GM19193 (cell line): ENCODE measurements at regions not wholly inside any gene's neighbourhood (a gene's known extent, or its start where the extent isn't known, plus 50 kb on each side); places are given as distances from the start of the nearest gene placed in this dataset.

Experiments
- POLR2A ChIP-seq: IDR thresholded peaks from 4 replicates; pipeline ENCODE4 v1.6.1; 2011; ENCODE audit not compliant: insufficient read depth, insufficient read length; ENCODE audit errors: extremely low read depth

DNA sequence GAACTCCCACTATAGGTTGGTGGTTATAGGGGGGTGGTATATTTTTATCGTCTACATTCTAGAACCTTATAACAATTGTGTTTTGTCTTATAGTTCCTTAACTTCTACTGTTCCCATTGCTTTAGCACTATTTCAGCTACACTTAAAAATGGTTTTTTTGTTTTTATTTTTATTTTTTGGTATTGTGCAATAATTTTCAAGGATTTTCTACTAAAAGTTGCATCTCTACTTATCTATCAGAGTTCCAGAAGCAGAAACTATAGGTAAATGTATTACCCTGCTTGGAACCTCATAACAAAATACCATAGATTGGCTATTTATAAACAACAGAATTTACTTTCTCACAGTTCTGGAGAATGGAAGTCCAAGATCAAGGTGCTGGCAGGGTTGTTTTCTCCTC lies 981.6 kb upstream of the CNTNAP5 start:
- TF ChIP-seq POLR2A, result no peak

DNA sequence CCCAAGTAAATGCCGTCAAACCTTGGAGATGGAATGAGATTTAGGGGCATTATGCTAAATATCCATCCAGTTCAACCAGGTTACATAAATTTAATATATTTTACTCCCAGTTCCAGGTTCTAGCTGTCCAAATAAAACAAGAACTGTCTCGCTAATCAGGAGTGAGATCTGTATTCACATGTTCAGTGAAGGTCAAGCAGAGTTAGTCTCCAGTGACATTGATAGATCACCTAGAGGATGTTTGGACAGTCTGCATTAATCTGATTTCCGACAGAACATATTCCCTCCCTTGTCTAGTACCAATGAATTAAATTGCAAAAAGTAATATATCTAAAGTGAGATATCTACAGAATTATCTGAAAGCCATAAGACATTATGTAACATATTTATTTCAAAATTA lies 979.4 kb upstream of the CNTNAP5 start:
- TF ChIP-seq POLR2A, result no peak

GRCh38 chr2:123047186-123047585 lies 977.9 kb upstream of the CNTNAP5 start:
- no peak for TF ChIP-seq POLR2A

DNA sequence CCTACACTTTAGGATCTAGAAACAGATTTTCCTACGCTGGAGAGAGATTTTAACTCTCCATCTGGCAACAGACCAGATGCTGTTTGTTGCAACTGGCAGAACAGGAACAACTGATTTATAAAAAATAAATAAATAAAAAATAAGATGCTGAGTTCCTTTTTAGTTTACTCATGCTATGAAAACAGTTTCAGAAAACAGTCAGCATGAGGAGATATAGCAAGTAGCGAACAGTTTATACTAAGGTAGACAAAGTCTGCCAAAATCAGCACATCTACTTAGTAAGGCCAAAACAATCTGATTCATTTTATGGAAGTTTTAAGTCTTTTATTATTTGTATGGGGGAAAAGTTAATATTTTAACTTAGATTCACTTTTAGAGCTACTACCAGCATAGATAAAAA lies 974.0 kb upstream of the CNTNAP5 start:
- no peak for TF ChIP-seq POLR2A

DNA sequence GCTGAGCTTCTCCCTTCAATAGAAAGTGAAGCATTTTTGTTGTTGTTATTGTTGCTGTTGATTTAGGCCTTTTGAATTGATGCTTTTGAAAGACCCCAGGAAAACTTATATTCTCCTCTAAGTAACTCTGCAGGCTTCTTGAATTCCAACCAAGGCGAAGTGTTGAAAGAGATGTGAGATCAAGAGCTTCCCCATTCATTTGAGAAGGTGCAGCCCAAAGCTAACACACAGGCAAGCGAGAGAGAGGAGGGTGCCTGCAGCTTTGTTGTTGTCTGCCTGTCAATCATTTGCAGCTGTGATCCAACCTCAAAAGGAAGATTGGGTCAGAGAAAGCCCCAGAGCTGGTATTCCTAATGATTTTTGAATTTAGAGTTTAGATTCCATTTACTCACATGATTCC lies 963.6 kb upstream of the CNTNAP5 start:
- no peak for TF ChIP-seq POLR2A

DNA sequence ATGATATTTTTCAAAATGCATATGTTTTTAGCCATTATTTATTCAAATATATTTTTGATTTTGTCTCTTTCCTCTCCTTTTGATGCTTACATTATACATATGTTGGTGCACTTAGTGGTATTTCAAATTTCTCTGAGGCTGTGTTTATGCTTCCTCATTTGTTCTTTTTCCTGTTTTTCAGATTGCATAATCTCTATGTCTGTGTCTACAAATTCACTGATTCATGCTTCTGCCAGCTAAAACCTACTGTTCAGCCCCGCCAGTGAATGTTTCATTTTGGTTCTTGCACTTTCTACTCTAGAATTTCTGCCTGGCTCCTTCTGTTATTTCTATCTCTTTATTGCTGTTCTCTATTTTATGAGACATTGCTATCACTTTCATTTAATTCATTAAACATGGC lies 951.7 kb upstream of the CNTNAP5 start:
- TF ChIP-seq POLR2A, result no peak

- no peak for TF ChIP-seq POLR2A
Observed at GRCh38 chr2:123073956-123074355, 951.1 kb upstream of the CNTNAP5 start.

DNA sequence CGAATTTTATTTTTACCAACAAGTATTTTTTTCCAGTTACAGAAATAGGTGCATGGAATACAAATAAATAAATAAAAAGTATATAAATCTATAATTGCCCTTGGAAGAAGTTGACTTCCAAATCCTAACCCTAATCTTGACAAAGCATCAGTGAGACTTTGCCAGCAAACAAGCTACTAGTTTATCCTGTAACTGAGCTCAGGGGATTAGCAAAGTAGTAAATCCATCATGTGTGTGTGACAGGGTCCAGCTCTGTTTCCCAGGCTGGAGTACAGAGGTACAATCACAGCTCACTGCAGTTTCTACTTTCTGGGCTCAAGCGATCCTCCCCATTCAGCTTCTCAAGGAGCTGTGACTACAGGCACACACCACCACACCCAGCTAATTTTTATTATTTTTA lies 948.0 kb upstream of the CNTNAP5 start:
- no peak for TF ChIP-seq POLR2A

DNA sequence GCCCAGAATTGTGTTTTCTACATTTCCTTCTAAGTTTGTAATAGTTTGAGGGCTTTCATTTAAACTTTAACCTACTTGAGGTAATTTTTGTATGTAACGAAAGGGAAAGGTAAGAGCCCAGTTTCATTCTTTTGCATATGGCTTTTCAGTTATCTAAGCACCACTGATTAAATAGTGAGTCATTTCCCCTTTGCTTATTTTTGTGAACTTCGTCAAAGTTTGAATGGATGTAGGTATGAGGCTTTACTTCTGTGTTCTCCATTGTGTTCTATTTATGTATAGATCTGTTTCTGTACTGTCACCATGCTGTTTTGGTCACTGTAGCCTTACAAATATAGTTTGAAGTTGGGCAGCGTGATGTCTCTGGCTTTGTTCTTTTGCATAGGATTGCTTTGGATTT lies 944.8 kb upstream of the CNTNAP5 start:
- no peak for TF ChIP-seq POLR2A

GRCh38 chr2:123085484-123085883 lies 939.6 kb upstream of the CNTNAP5 start:
- TF ChIP-seq POLR2A, result no peak

DNA sequence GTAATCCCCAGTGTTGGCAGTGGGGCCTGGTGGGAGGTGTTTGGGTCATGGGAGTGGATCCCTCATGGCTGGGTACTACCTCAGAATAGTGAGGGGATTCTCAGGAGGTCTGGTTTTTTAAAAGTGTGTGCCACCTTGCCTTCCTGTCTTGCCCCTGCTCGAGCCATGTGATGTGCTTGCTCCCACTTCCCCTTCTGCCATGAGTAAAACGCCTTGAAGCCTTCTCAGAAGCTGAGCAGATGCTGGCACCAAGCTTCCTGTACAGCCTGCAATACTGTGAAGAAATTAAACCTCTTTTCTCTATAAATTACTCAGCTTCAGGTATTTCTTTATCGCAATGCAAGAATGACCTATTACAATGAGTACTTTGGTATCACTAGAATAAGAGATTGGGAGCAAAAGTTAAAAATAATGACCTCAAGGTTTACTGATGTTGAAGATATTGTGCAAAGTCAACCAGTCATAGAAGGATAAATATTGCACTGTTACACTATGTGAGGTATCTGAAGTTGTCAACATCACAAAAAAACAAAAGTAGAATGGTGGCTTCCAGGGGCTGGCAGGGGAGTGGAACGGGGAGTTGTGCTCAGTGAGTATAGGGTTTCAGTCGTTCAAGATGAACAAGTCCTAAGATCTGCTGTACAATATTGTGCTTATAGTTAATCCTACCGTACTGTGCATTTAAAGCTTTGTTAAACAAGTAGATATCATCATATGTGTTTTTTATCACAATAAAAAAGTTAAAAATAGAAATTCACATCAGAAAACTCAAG lies 938.3 kb upstream of the CNTNAP5 start:
- TF ChIP-seq POLR2A, result no peak

- TF ChIP-seq POLR2A, result no peak
Observed at GRCh38 chr2:123091471-123091870, 933.6 kb upstream of the CNTNAP5 start.

GRCh38 chr2:123093199-123093598 lies 931.9 kb upstream of the CNTNAP5 start:
- TF ChIP-seq POLR2A, result no peak

GRCh38 chr2:123095219-123095835 lies 929.8 kb upstream of the CNTNAP5 start:
- no peak for TF ChIP-seq POLR2A

DNA sequence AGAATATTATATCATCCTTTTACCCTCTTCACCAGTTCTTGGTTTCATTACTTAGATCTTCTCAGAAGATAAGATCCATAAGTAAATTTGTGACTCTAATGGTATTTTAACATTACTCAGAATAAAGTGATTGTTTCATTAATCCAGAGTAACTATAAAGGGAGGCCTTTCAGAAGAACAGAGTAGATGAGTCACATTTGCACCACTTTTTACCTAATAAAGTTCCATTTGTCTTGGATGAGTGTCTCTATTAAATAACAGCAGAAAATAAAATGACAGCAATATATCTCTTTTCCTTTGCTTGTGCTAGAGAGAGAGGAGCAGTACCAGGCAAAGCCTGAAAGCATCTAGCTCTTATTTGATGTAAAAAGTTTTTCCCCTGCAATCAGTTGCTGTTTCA lies 926.5 kb upstream of the CNTNAP5 start:
- TF ChIP-seq POLR2A, result no peak

DNA sequence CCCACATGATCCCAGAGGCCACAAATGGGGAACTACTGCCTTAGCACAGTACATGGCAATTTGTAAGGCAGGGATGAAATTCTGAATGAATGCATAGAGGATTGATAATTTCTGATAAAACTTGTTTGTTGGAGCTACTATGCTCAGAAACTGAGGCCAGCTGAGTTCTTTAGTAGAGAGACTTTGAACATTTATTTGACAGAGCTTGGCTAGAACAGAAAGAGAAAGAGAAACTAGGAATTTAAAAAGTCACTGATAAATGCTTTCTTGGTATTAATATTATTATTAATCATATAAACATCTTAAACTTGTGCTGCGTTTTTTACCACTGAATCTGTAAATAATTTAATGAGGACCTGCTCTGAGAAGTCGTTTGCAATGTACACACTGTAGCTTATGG lies 923.7 kb upstream of the CNTNAP5 start:
- no peak for TF ChIP-seq POLR2A

DNA sequence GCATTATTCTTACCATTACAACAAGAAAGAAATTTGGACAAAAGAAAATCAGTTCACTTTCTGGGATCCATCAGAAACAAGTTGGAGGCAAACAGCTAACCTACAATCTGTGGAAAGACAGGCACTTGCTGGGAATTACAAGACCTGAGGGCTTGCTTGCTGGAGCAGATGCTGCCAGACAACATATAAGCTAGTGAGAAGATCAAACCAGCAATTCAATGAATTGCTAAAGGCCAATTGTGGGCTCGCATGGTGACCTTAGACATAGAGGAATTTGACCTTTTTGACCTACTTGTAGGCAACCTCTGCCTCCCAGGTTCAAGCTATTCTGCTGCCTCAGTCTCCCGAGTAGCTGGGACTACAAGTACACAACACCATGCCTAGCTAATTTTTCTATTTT lies 921.2 kb upstream of the CNTNAP5 start:
- no peak for TF ChIP-seq POLR2A

DNA sequence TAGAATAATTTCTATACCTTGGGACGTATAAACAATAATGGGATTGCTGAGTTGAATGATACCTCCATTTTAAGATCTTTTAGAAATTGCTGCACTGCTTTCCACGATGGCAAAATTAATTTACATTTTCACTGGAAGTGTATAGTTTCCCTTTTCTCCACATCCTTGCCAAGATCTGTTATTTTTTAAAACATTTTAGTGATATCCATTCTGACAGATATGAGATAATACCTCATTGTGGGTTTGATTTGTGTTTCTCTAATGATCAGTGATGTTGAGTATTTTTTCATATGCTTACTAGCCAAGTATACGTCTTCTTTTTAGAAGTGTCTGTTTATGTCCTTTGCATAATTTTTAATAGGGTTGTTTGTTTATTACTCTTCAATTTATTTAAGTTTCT lies 908.5 kb upstream of the CNTNAP5 start:
- TF ChIP-seq POLR2A, result no peak

- no peak for TF ChIP-seq POLR2A
Observed at GRCh38 chr2:123127236-123127635, 897.9 kb upstream of the CNTNAP5 start.
